A549 (cell line): ENCODE measurements at regions not wholly inside any gene's neighbourhood (a gene's known extent, or its start where the extent isn't known, plus 50 kb on each side); places are given as distances from the start of the nearest gene placed in this dataset.

ENCODE experiments used
- CEBPB ChIP-seq, 2 experiments: fragments of >200 bp in 1 of 2; sonication (Bioruptor Twin) in 1 of 2; formaldehyde crosslinking in 1 of 2; IDR thresholded peaks; 2 replicates each; pipeline ENCODE4 v1.6.1; 2012 to 2016
- CTCF ChIP-seq: fragments of >200 bp; sonication (Bioruptor Twin); formaldehyde crosslinking; IDR thresholded peaks from 3 replicates; pipeline ENCODE4 v1.5.1; 2016
- HOXB13 ChIP-seq: fragments of 250-450 bp; sonication (Bioruptor Pico); IDR thresholded peaks from 2 replicates; pipeline ENCODE4 v1.5.0; 2020; ENCODE audit warnings: low read depth, mild to moderate bottlenecking, moderate library complexity
- MAZ ChIP-seq: fragments of 150-350 bp; IDR thresholded peaks from 2 replicates; pipeline ENCODE4 v1.6.1; 2014; ENCODE audit warnings: antibody characterized with exemption, low read depth, low read length, borderline replicate concordance
- RCOR1 ChIP-seq: fragments of 150-350 bp; IDR thresholded peaks from 2 replicates; pipeline ENCODE4 v1.6.1; 2014; ENCODE audit warnings: antibody characterized with exemption, low read length, low read depth
- RFX5 ChIP-seq: fragments of 450-650 bp; IDR thresholded peaks from 2 replicates; pipeline ENCODE4 v1.7.1; 2014; ENCODE audit warnings: antibody characterized with exemption, mild to moderate bottlenecking, moderate library complexity
- ZNF302 ChIP-seq: fragments of 250-450 bp; sonication (Bioruptor Pico); IDR thresholded peaks from 2 replicates; pipeline ENCODE4 v1.9.0; 2021; ENCODE audit warnings: inconsistent platforms, mild to moderate bottlenecking, moderate library complexity

- TF ChIP-seq HOXB13 (CRISPR knock-in tag) (no peak), CTCF (no peak), CEBPB (IDR thresholded peaks at IDR 0.05) (no peak), ZNF302 (CRISPR knock-in tag) (no peak), MAZ (no peak), RFX5 (no peak), RCOR1 (no peak)
These were observed 55.8 kb upstream of the DYNC1I1 start for GRCh38 chr7:95716357-95717122.
